Keratinocyte (primary cell): ENCODE measurements at regions not wholly inside any gene's neighbourhood (a gene's known extent, or its start where the extent isn't known, plus 50 kb on each side); places are given as distances from the start of the nearest gene placed in this dataset.
A peak's percentile ranks its signal among the peaks of the same experiment; 100 is the strongest.

Source experiments
- DNase-seq: peaks from one replicate; pipeline ENCODE4 v3.0.0-alpha.2; 2011; ENCODE audit warnings: low read depth, missing footprints, low spot score
- FAIRE-seq: peaks from 2 replicates; lab custom pipeline; 2011; peaks lifted over from hg19 to GRCh38; lab: Jason Lieb, UNC
- H2AFZ ChIP-seq: 2 replicates; pipeline ENCODE4 v1.6.0; 2012; ENCODE audit warnings: low read length, control low read depth, inconsistent platforms; ENCODE audit not compliant: control insufficient read depth
- H3K27ac ChIP-seq: 2 replicates; pipeline ENCODE4 v1.5.1; 2011; ENCODE audit warnings: low read length; ENCODE audit not compliant: control insufficient read depth, insufficient read depth
- H3K27me3 ChIP-seq: 3 replicates; pipeline ENCODE4 v1.6.0; 2011; ENCODE audit warnings: low read length; ENCODE audit not compliant: control insufficient read depth, insufficient read depth; ENCODE audit errors: extremely low read depth
- H3K36me3 ChIP-seq, 2 experiments: 2 replicates in 1 of 2; 3 replicates in 1 of 2; pipeline ENCODE4 v1.5.1; 2011; ENCODE audit warnings: low read length in 2 of 2, mild to moderate bottlenecking in 1 of 2; ENCODE audit not compliant: control insufficient read depth in 2 of 2, insufficient read depth in 2 of 2; ENCODE audit errors: extremely low read depth in 1 of 2
- H3K4me1 ChIP-seq: 3 replicates; pipeline ENCODE4 v1.5.1; 2011; ENCODE audit warnings: low read length; ENCODE audit not compliant: control insufficient read depth, insufficient read depth; ENCODE audit errors: extremely low read depth
- H3K4me2 ChIP-seq: 3 replicates; pipeline ENCODE4 v1.6.0; 2011; ENCODE audit warnings: low read depth, low read length; ENCODE audit not compliant: control insufficient read depth, insufficient read depth; ENCODE audit errors: extremely low read depth
- H3K4me3 ChIP-seq, 3 experiments: fragments of 200-600 bp in 1 of 3; sonication (generic) in 1 of 3; 2 replicates in 2 of 3; 3 replicates in 1 of 3; pipeline ENCODE4 v1.5.1; 2011 to 2016; ENCODE audit warnings: low read length in 3 of 3, mild to moderate bottlenecking in 3 of 3, control low read depth in 2 of 3, inconsistent platforms in 1 of 3, low read depth in 1 of 3, mixed read lengths in 1 of 3, mixed run types in 1 of 3, moderate library complexity in 1 of 3; ENCODE audit not compliant: control insufficient read depth in 2 of 3, insufficient read depth in 2 of 3; ENCODE audit errors: extremely low read depth in 1 of 3
- H3K79me2 ChIP-seq: 2 replicates; pipeline ENCODE4 v1.6.0; 2012; ENCODE audit warnings: low read length; ENCODE audit not compliant: control insufficient read depth, insufficient read depth
- H3K9ac ChIP-seq: 3 replicates; pipeline ENCODE4 v1.6.0; 2011; ENCODE audit warnings: low read length; ENCODE audit not compliant: control insufficient read depth, insufficient read depth; ENCODE audit errors: extremely low read depth
- H3K9me1 ChIP-seq: 3 replicates; pipeline ENCODE4 v1.6.0; 2011; ENCODE audit warnings: low read length; ENCODE audit not compliant: control insufficient read depth, insufficient read depth; ENCODE audit errors: extremely low read depth
- H3K9me3 ChIP-seq: 2 replicates; pipeline ENCODE4 v1.5.1; 2012; ENCODE audit warnings: low read depth, low read length; ENCODE audit not compliant: control insufficient read depth
- H4K20me1 ChIP-seq: 3 replicates; pipeline ENCODE4 v1.6.0; 2011; ENCODE audit warnings: low read length; ENCODE audit not compliant: control insufficient read depth, insufficient read depth; ENCODE audit errors: extremely low read depth
- EZH2 ChIP-seq: IDR thresholded peaks from one replicate; pipeline ENCODE4 v1.6.1; 2012; ENCODE audit warnings: inconsistent platforms, mild to moderate bottlenecking, low read length, moderate library complexity
- dilution Hi-C: fragments of 300-500 bp; cut with MboI; formaldehyde crosslinking; loops from one replicate; pipeline ENCODE4 v1.7.0; 2020; ENCODE audit warnings: low sequenced_read_pairs; ENCODE audit not compliant: extremely low pct_ligation_motif_present
- TF ChIP-seq, protein P1 (sequence below), 3 experiments: IDR thresholded peaks in 1 of 3; conservative IDR thresholded peaks in 1 of 3; optimal IDR thresholded peaks in 1 of 3; 2 replicates in 2 of 3; 3 replicates in 1 of 3; pipeline versions ENCODE3 to v1.5.1; 2011; ENCODE audit warnings: low read length in 3 of 3, mild to moderate bottlenecking in 3 of 3, moderate library complexity in 2 of 3, control low read depth in 1 of 3, inconsistent platforms in 1 of 3; ENCODE audit not compliant: insufficient read depth in 2 of 3; ENCODE audit errors: extremely low read depth in 1 of 3

GRCh38 chr13:48155848-48156247 is 60.9 kb upstream of the MED4 start:
- peak; percentile 96 for DNase-seq
- H3K9me1 ChIP-seq, result no peaks in the 10 kb centered on the region
- dilution Hi-C loops, result no loop called here
- H3K4me3 ChIP-seq, result peak overlapping the region in 2 of 3 experiments; percentile 4 to 18
- no peaks in the 10 kb centered on the region for H4K20me1 ChIP-seq
- TF ChIP-seq, protein P1, sequence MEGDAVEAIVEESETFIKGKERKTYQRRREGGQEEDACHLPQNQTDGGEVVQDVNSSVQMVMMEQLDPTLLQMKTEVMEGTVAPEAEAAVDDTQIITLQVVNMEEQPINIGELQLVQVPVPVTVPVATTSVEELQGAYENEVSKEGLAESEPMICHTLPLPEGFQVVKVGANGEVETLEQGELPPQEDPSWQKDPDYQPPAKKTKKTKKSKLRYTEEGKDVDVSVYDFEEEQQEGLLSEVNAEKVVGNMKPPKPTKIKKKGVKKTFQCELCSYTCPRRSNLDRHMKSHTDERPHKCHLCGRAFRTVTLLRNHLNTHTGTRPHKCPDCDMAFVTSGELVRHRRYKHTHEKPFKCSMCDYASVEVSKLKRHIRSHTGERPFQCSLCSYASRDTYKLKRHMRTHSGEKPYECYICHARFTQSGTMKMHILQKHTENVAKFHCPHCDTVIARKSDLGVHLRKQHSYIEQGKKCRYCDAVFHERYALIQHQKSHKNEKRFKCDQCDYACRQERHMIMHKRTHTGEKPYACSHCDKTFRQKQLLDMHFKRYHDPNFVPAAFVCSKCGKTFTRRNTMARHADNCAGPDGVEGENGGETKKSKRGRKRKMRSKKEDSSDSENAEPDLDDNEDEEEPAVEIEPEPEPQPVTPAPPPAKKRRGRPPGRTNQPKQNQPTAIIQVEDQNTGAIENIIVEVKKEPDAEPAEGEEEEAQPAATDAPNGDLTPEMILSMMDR (optimal IDR thresholded peaks at IDR 0.05 in 1 of 3, IDR thresholded peaks at IDR 0.05 in 1 of 3, conservative IDR thresholded peaks at IDR 0.05 in 1 of 3; ENCODE audit: extremely low read depth in 1 of 3, insufficient read depth in 2 of 3, low read length in 3 of 3), result no peak
- TF ChIP-seq EZH2, result no peak
- peak overlapping the region; percentile 95 for H3K27ac ChIP-seq
- H3K27me3 ChIP-seq, result no peaks in the 10 kb centered on the region
- H3K9ac ChIP-seq, result peak overlapping the region; percentile 67
- H3K36me3 ChIP-seq, result no peaks in the 10 kb centered on the region
- peaks cover 60% of the 10 kb centered on the region for H3K4me1 ChIP-seq
- H3K9me3 ChIP-seq, result no peaks in the 10 kb centered on the region
- H3K79me2 ChIP-seq, result no peaks in the 10 kb centered on the region
- H2AFZ ChIP-seq, result no peak overlapping the region
- FAIRE-seq, result peak; percentile 92
- peak overlapping the region; percentile 72 for H3K4me2 ChIP-seq

- Histone ChIP-seq H3K4me1 (peaks cover 48% of the 10 kb centered on the region), H3K27me3 (no peaks in the 10 kb centered on the region), H3K4me2 (no peak overlapping the region), H3K79me2 (no peaks in the 10 kb centered on the region), H4K20me1 (no peaks in the 10 kb centered on the region), H2AFZ (no peak overlapping the region), H3K9me1 (no peaks in the 10 kb centered on the region), H3K9ac (no peak overlapping the region), H3K36me3 (no peaks in the 10 kb centered on the region), H3K27ac (peak overlapping the region; percentile 95), H3K9me3 (no peaks in the 10 kb centered on the region), H3K4me3 (no peak overlapping the region)
- DNase-seq (no peak), FAIRE-seq (no peak)
- dilution Hi-C loops, result no loop called here
- TF ChIP-seq, protein P1 (optimal IDR thresholded peaks at IDR 0.05 in 1 of 3, IDR thresholded peaks at IDR 0.05 in 1 of 3, conservative IDR thresholded peaks at IDR 0.05 in 1 of 3; ENCODE audit: extremely low read depth in 1 of 3, insufficient read depth in 2 of 3, low read length in 3 of 3), result no peak
- no peak for TF ChIP-seq EZH2
These were observed 59.8 kb upstream of the MED4 start for GRCh38 chr13:48154671-48155070.
